H9 (cell line): ENCODE measurements at regions not wholly inside any gene's neighbourhood (a gene's known extent, or its start where the extent isn't known, plus 50 kb on each side); places are given as distances from the start of the nearest gene placed in this dataset.

Experiments
- DNase-seq: peaks from one replicate; pipeline ENCODE4 v3.0.0-alpha.2; 2017
- H2AFZ ChIP-seq: one replicate; pipeline ENCODE4 v1.6.1; 2013; ENCODE audit warnings: mild to moderate bottlenecking, low read length, control low read depth, moderate library complexity
- H2AK5ac ChIP-seq: 2 replicates; pipeline ENCODE4 v1.6.1; 2013; ENCODE audit warnings: low read length, control low read depth, mixed read lengths; ENCODE audit not compliant: insufficient read length
- H2BK120ac ChIP-seq: one replicate; pipeline ENCODE4 v1.6.1; 2013; ENCODE audit warnings: low read depth, mild to moderate bottlenecking, low read length, control low read depth, inconsistent platforms; ENCODE audit not compliant: poor library complexity, severe bottlenecking
- H2BK12ac ChIP-seq: 2 replicates; pipeline ENCODE4 v1.6.1; 2013; ENCODE audit warnings: low read length, control low read depth, mixed read lengths, low read depth; ENCODE audit not compliant: insufficient read length
- H2BK15ac ChIP-seq: 2 replicates; pipeline ENCODE4 v1.6.1; 2013; ENCODE audit warnings: low read depth, low read length, control low read depth
- H2BK20ac ChIP-seq: one replicate; pipeline ENCODE4 v1.6.1; 2013; ENCODE audit warnings: low read depth, mild to moderate bottlenecking, low read length, control low read depth, inconsistent platforms; ENCODE audit not compliant: poor library complexity, severe bottlenecking
- H2BK5ac ChIP-seq: 2 replicates; pipeline ENCODE4 v1.6.1; 2013; ENCODE audit warnings: low read length, control low read depth, mixed read lengths; ENCODE audit not compliant: insufficient read length
- H3K14ac ChIP-seq: 2 replicates; pipeline ENCODE4 v1.6.1; 2013; ENCODE audit warnings: low read length, control low read depth; ENCODE audit not compliant: insufficient read depth
- H3K18ac ChIP-seq: 2 replicates; pipeline ENCODE4 v1.6.1; 2013; ENCODE audit warnings: low read depth, mild to moderate bottlenecking, mixed read lengths, low read length, control low read depth; ENCODE audit not compliant: insufficient read length
- H3K23ac ChIP-seq: 2 replicates; pipeline ENCODE4 v1.6.1; 2013; ENCODE audit warnings: low read length, control low read depth, mixed read lengths, low read depth; ENCODE audit not compliant: insufficient read length
- H3K23me2 ChIP-seq: 2 replicates; pipeline ENCODE4 v1.6.1; 2013; ENCODE audit warnings: low read depth, mild to moderate bottlenecking, mixed read lengths, low read length, control low read depth; ENCODE audit not compliant: insufficient read length, poor library complexity, severe bottlenecking
- H3K27ac ChIP-seq: 2 replicates; pipeline ENCODE4 v1.5.1; 2013; ENCODE audit warnings: low read length, control low read depth, mixed read lengths, low read depth; ENCODE audit not compliant: insufficient read length
- H3K27me3 ChIP-seq: 2 replicates; pipeline ENCODE4 v1.6.1; 2013; ENCODE audit warnings: low read length, control low read depth, inconsistent platforms; ENCODE audit not compliant: insufficient read depth
- H3K4ac ChIP-seq: 2 replicates; pipeline ENCODE4 v1.6.1; 2013; ENCODE audit warnings: low read depth, mild to moderate bottlenecking, control low read depth, inconsistent platforms, low read length, moderate library complexity
- H3K4me1 ChIP-seq: 2 replicates; pipeline ENCODE4 v1.6.1; 2013; ENCODE audit warnings: low read length, control low read depth, inconsistent platforms; ENCODE audit not compliant: insufficient read depth
- H3K4me2 ChIP-seq: 2 replicates; pipeline ENCODE4 v1.6.1; 2013; ENCODE audit warnings: low read length, control low read depth, mixed read lengths; ENCODE audit not compliant: insufficient read length, insufficient read depth
- H3K56ac ChIP-seq: 2 replicates; pipeline ENCODE4 v1.6.1; 2013; ENCODE audit warnings: low read depth, mild to moderate bottlenecking, mixed read lengths, low read length, control low read depth; ENCODE audit not compliant: insufficient read length
- H3K79me1 ChIP-seq: 2 replicates; pipeline ENCODE4 v1.6.1; 2013; ENCODE audit warnings: low read depth, mild to moderate bottlenecking, moderate library complexity, low read length, control low read depth, inconsistent platforms; ENCODE audit not compliant: insufficient read depth, poor library complexity, severe bottlenecking
- H3K79me2 ChIP-seq: 2 replicates; pipeline ENCODE4 v1.6.1; 2013; ENCODE audit warnings: low read length, control low read depth, inconsistent platforms; ENCODE audit not compliant: insufficient read depth
- H3K9ac ChIP-seq: 2 replicates; pipeline ENCODE4 v1.6.1; 2013; ENCODE audit warnings: low read length, control low read depth, mixed read lengths; ENCODE audit not compliant: insufficient read length; ENCODE audit errors: extremely low read depth
- H3K9me3 ChIP-seq: one replicate; pipeline ENCODE4 v1.6.1; 2013; ENCODE audit warnings: low read depth, low read length, inconsistent platforms; ENCODE audit not compliant: control insufficient read depth
- H3T11ph ChIP-seq: one replicate; pipeline ENCODE4 v1.6.1; 2013; ENCODE audit warnings: mild to moderate bottlenecking, low read length, control low read depth, inconsistent platforms
- H4K20me1 ChIP-seq: one replicate; pipeline ENCODE4 v1.6.1; 2013; ENCODE audit not compliant: control insufficient read depth, insufficient read length, insufficient read depth
- H4K5ac ChIP-seq: 2 replicates; pipeline ENCODE4 v1.6.1; 2013; ENCODE audit warnings: low read depth, mild to moderate bottlenecking, mixed read lengths, low read length, control low read depth; ENCODE audit not compliant: insufficient read length
- H4K8ac ChIP-seq: replicated peaks from 2 replicates; pipeline ENCODE4 v1.6.1; 2013; ENCODE audit warnings: low read length, control low read depth, mixed read lengths, low read depth; ENCODE audit not compliant: insufficient read length
- H4K91ac ChIP-seq: 2 replicates; pipeline ENCODE4 v1.6.1; 2013; ENCODE audit warnings: low read depth, mild to moderate bottlenecking, moderate library complexity, mixed read lengths, low read length, control low read depth; ENCODE audit not compliant: insufficient read length
- H3K27ac Mint-ChIP-seq, 3 experiments: 2 replicates in 2 of 3; 3 replicates in 1 of 3; pipeline ENCODE4 v1.8.0; 2020 to 2021; ENCODE audit warnings: mixed read lengths in 3 of 3, mild to moderate bottlenecking in 1 of 3, moderate library complexity in 1 of 3
- H3K27me3 Mint-ChIP-seq: 2 replicates; pipeline ENCODE4 v1.8.0; 2021; ENCODE audit warnings: low read depth, mild to moderate bottlenecking, moderate library complexity, mixed read lengths
- H3K36me3 Mint-ChIP-seq, 3 experiments: 2 replicates in 2 of 3; 3 replicates in 1 of 3; pipeline ENCODE4 v1.8.0; 2020 to 2021; ENCODE audit warnings: low read depth in 3 of 3, mixed read lengths in 3 of 3; ENCODE audit not compliant: insufficient read depth in 1 of 3
- H3K4me1 Mint-ChIP-seq, 2 experiments: 2 replicates each; pipeline ENCODE4 v1.8.0; 2020; ENCODE audit warnings: mixed read lengths in 2 of 2
- H3K4me3 Mint-ChIP-seq, 2 experiments: 2 replicates in 1 of 2; 3 replicates in 1 of 2; pipeline ENCODE4 v1.8.0; 2020 to 2021; ENCODE audit warnings: mild to moderate bottlenecking in 2 of 2, mixed read lengths in 2 of 2, moderate library complexity in 1 of 2
- H3K9me3 Mint-ChIP-seq, 2 experiments: 2 replicates in 1 of 2; 3 replicates in 1 of 2; pipeline ENCODE4 v1.8.0; 2020; ENCODE audit warnings: mild to moderate bottlenecking in 2 of 2, mixed read lengths in 2 of 2, moderate library complexity in 1 of 2
- WGBS: extraction: QIAGEN DNeasy Blood & Tissue Kit; methylation state at CpG from one replicate; pipeline ENCODE4 v1.1.7; 2013; ENCODE audit warnings: missing lambda C conversion rate, low lambda C conversion rate, mixed read lengths; ENCODE audit not compliant: insufficient read length; ENCODE audit errors: extremely low coverage; 5-methylcytosine and 5-hydroxymethylcytosine counted together
- TF ChIP-seq, protein P1 (sequence below): fragments of 200-600 bp; sonication (generic); conservative IDR thresholded peaks from 3 replicates; pipeline ENCODE4 v1.8.0; 2021; ENCODE audit warnings: antibody characterized with exemption, mild to moderate bottlenecking

DNA sequence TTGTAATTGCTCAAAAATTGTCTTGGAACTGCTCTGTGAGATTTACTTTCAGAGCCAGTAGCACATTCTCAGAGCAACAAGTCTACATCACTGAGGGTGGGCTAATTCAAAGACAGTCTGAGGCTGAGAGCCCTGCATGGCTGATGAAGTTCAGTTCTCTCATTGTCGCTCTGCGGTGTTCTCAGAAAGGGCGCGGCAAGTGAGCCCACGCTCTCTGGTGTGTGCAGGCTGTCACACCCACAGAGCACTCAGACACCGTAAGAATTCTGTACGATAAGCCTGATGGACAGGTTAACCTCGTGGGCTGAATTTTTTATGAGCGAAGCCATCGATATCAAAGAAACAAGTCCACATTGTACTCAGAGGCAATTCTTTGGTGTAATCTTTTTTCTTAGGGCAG is 557.8 kb downstream of the HACE1 start:
- Histone ChIP-seq H2BK15ac (no peak overlapping the region), H2AFZ (no peak overlapping the region), H2BK120ac (no peak overlapping the region), H4K5ac (no peak overlapping the region), H3K23me2 (no peaks in the 10 kb centered on the region), H3K4ac (no peak overlapping the region), H3K23ac (no peak overlapping the region), H3K4me1 (no peaks in the 10 kb centered on the region), H3K56ac (no peak overlapping the region), H3K9me3 (no peaks in the 10 kb centered on the region), H2BK20ac (no peak overlapping the region), H3K14ac (no peak overlapping the region), H2BK5ac (no peak overlapping the region), H4K91ac (no peak overlapping the region), H3K79me2 (no peaks in the 10 kb centered on the region), H3K9ac (no peak overlapping the region), H2BK12ac (no peak overlapping the region), H3K27me3 (no peaks in the 10 kb centered on the region), H4K20me1 (no peaks in the 10 kb centered on the region), H2AK5ac (no peak overlapping the region), H4K8ac (no peak overlapping the region), H3K27ac (no peak overlapping the region), H3K18ac (no peak overlapping the region), H3K79me1 (no peaks in the 10 kb centered on the region), H3K4me2 (no peak overlapping the region), H3T11ph (no peak overlapping the region)
- DNase-seq: no peak
- H3K4me3 Mint-ChIP-seq: no peak overlapping the region
- H3K36me3 Mint-ChIP-seq: no peaks in the 10 kb centered on the region
- H3K4me1 Mint-ChIP-seq: peaks cover 4 to 9% of the 10 kb centered on the region in 2 experiments; a peak in 3 of 4 replicates
- H3K9me3 Mint-ChIP-seq: no peaks in the 10 kb centered on the region
- WGBS: no CpG with 5 or more reads among the region's 10 CpGs
- no peaks in the 10 kb centered on the region; the same call in 1 of the 2 replicates for H3K27me3 Mint-ChIP-seq
- H3K27ac Mint-ChIP-seq: no peak overlapping the region
- TF ChIP-seq, protein P1, sequence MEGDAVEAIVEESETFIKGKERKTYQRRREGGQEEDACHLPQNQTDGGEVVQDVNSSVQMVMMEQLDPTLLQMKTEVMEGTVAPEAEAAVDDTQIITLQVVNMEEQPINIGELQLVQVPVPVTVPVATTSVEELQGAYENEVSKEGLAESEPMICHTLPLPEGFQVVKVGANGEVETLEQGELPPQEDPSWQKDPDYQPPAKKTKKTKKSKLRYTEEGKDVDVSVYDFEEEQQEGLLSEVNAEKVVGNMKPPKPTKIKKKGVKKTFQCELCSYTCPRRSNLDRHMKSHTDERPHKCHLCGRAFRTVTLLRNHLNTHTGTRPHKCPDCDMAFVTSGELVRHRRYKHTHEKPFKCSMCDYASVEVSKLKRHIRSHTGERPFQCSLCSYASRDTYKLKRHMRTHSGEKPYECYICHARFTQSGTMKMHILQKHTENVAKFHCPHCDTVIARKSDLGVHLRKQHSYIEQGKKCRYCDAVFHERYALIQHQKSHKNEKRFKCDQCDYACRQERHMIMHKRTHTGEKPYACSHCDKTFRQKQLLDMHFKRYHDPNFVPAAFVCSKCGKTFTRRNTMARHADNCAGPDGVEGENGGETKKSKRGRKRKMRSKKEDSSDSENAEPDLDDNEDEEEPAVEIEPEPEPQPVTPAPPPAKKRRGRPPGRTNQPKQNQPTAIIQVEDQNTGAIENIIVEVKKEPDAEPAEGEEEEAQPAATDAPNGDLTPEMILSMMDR: no peak
